K562 (cell line): ENCODE measurements at regions not wholly inside any gene's neighbourhood (a gene's known extent, or its start where the extent isn't known, plus 50 kb on each side); places are given as distances from the start of the nearest gene placed in this dataset.

Experiments
- ATAC-seq: fragments of 200-7000 bp; cut with Tn5 transposase; 3 replicates; pipeline ENCODE4 v1.9.1; 2020; ENCODE audit warnings: moderate library complexity
- BruUV-seq: library from RNA; stranded (reverse); fragments of 400-500 nt; replicated peaks from 2 replicates; lab custom pipeline; 2021; lab: Mats Ljungman, UMichigan
- CTCF ChIA-PET: fragments of 300-600 bp; formaldehyde crosslinking; extraction: SDS; loops from one replicate; lab custom pipeline; 2021; ENCODE audit warnings: low intra/inter-chr PET ratio; lab: Yijun Ruan, JAX
- POLR2A ChIA-PET: fragments of 300-600, 350-650 bp; sonication (Branson Sonifier 250); formaldehyde crosslinking; extraction: SDS; loops from one replicate; lab custom pipeline; 2021; ENCODE audit warnings: antibody characterized with exemption, inconsistent platforms; lab: Yijun Ruan, JAX
- DNase-seq, 4 experiments: peaks; one replicate each; pipeline versions ENCODE4 v3.0.0 to v3.0.0-alpha.2; 2011 to 2018; ENCODE audit warnings: low spot score in 3 of 4, mixed read lengths in 3 of 4; ENCODE audit errors: extremely low read depth in 1 of 4
- FAIRE-seq: peaks from 2 replicates; lab custom pipeline; 2011; peaks lifted over from hg19 to GRCh38; lab: Jason Lieb, UNC
- H2AFZ ChIP-seq: 2 replicates; pipeline ENCODE4 v1.6.0; 2011; ENCODE audit warnings: low read depth, low read length, control low read depth, inconsistent platforms
- H3K27ac ChIP-seq: fragments of 200-600 bp; 3 replicates; pipeline ENCODE4 v1.8.0; 2011; ENCODE audit warnings: low read depth, mild to moderate bottlenecking, control low read depth, inconsistent platforms, low read length, moderate library complexity, mixed read lengths; ENCODE audit errors: extremely low read depth
- H3K27me3 ChIP-seq, 2 experiments: fragments of 300-600 bp in 1 of 2; 2 replicates in 1 of 2; 3 replicates in 1 of 2; pipeline versions ENCODE4 v1.6.0 to v1.8.0; 2011; ENCODE audit warnings: inconsistent platforms in 2 of 2, low read length in 2 of 2, mild to moderate bottlenecking in 1 of 2, mixed read lengths in 1 of 2, moderate library complexity in 1 of 2; ENCODE audit not compliant: control insufficient read depth in 2 of 2, insufficient read depth in 2 of 2
- H3K36me3 ChIP-seq: fragments of 300-600 bp; 3 replicates; pipeline ENCODE4 v1.8.0; 2011; ENCODE audit warnings: mild to moderate bottlenecking, low read length, inconsistent platforms; ENCODE audit not compliant: control insufficient read depth, insufficient read depth
- H3K4me1 ChIP-seq, 2 experiments: fragments of 200-600 bp in 1 of 2; replicated peaks in 1 of 2; 2 replicates in 1 of 2; 3 replicates in 1 of 2; pipeline versions ENCODE4 v1.5.1 to v1.8.0; 2011; ENCODE audit warnings: inconsistent platforms in 2 of 2, low read length in 2 of 2, mild to moderate bottlenecking in 1 of 2, mixed read lengths in 1 of 2, moderate library complexity in 1 of 2; ENCODE audit not compliant: control insufficient read depth in 2 of 2, insufficient read depth in 2 of 2
- H3K4me2 ChIP-seq: 2 replicates; pipeline ENCODE4 v1.6.1; 2011; ENCODE audit warnings: low read length, control low read depth, inconsistent platforms, mixed read lengths; ENCODE audit not compliant: insufficient read depth
- H3K4me3 ChIP-seq: fragments of 200-600 bp; sonication (generic), shearing (Covaris generic); 2 replicates; pipeline ENCODE4 v1.5.1; 2016; ENCODE audit warnings: control low read depth, inconsistent platforms
- H3K79me2 ChIP-seq: fragments of 200-600 bp; 3 replicates; pipeline ENCODE4 v1.8.0; 2011; ENCODE audit warnings: low read length, inconsistent platforms; ENCODE audit not compliant: control insufficient read depth, insufficient read depth
- H3K9ac ChIP-seq, 2 experiments: 2 replicates each; pipeline versions ENCODE4 v1.6.0 to v1.6.1; 2011; ENCODE audit warnings: low read depth in 2 of 2, low read length in 2 of 2, control low read depth in 1 of 2, inconsistent platforms in 1 of 2, mild to moderate bottlenecking in 1 of 2, mixed read lengths in 1 of 2; ENCODE audit not compliant: insufficient read depth in 1 of 2
- H3K9me1 ChIP-seq: one replicate; pipeline ENCODE4 v1.6.0; 2011; ENCODE audit warnings: inconsistent platforms, mild to moderate bottlenecking, low read length, moderate library complexity; ENCODE audit not compliant: control insufficient read depth, insufficient read depth
- H3K9me3 ChIP-seq: replicated peaks from 2 replicates; pipeline ENCODE4 v1.5.1; 2011; ENCODE audit warnings: low read depth, low read length, inconsistent platforms; ENCODE audit not compliant: control insufficient read depth, insufficient read depth
- H4K20me1 ChIP-seq: replicated peaks from 2 replicates; pipeline ENCODE4 v1.6.1; 2011; ENCODE audit warnings: low read length, inconsistent platforms, mixed read lengths; ENCODE audit not compliant: control insufficient read depth, insufficient read depth
- ATF6 ChIP-seq: sonication (generic); formaldehyde crosslinking; IDR thresholded peaks from 2 replicates; pipeline ENCODE4 v1.4.0; 2020; ENCODE audit warnings: mild to moderate bottlenecking, missing genetic modification reagents
- FIP1L1 ChIP-seq: fragments of 200-400 bp; formaldehyde crosslinking; IDR thresholded peaks from 2 replicates; pipeline ENCODE4 v1.6.1; 2018; ENCODE audit warnings: mild to moderate bottlenecking, low read depth, low read length; ENCODE audit not compliant: poor library complexity, severe bottlenecking
- RBFOX2 ChIP-seq: fragments of 200-400 bp; formaldehyde crosslinking; IDR thresholded peaks from 2 replicates; pipeline ENCODE4 v1.6.1; 2017; ENCODE audit warnings: low read depth, mild to moderate bottlenecking, low read length, moderate library complexity
- WGBS: fragments of 100-300 bp; shearing (Covaris generic); methylation state at CpG from one replicate; pipeline ENCODE4 v1.1.6; 2016; ENCODE audit warnings: low coverage, mixed read lengths; ENCODE audit not compliant: insufficient coverage; ENCODE audit errors: missing lambda C conversion rate; 5-methylcytosine and 5-hydroxymethylcytosine counted together
- in situ Hi-C: fragments of 300-500 bp; cut with MboI; formaldehyde crosslinking; loops from 4 replicates; pipeline ENCODE4 v1.15.0; 2018; ENCODE audit warnings: inconsistent platforms, mixed read lengths
- intact Hi-C: fragments of 100-400 bp; cut with micrococcal nuclease; formaldehyde crosslinking; loops from 2 replicates; pipeline ENCODE4 v1.14.2; 2022

- H3K9me3 ChIP-seq = no peaks in the 10 kb centered on the region
- ChIA-PET CTCF (no interaction called here), POLR2A (interaction anchor here (0.7 kb wide), 1 partner anchor 1737 kb away, joined by 3 read pairs; no protein-coding TSS in a partner anchor)
- intact Hi-C loops = no loop called here
- in situ Hi-C loops = no loop called here
- no peak overlapping the region for H3K4me3 ChIP-seq
- WGBS = 0% methylated on average over 2 of the region's 2 CpGs
- DNase-seq (no peak), ATAC-seq (no peak)
- H3K4me2 ChIP-seq = no peak overlapping the region
- H3K27me3 ChIP-seq = no peaks in the 10 kb centered on the region
- H2AFZ ChIP-seq = no peak overlapping the region
- H3K9ac ChIP-seq = no peak overlapping the region
- H3K4me1 ChIP-seq = no peaks in the 10 kb centered on the region
- H3K79me2 ChIP-seq = no peaks in the 10 kb centered on the region
- H3K9me1 ChIP-seq = no peaks in the 10 kb centered on the region
- H3K27ac ChIP-seq = no peak overlapping the region
- no peak for TF ChIP-seq FIP1L1
- TF ChIP-seq ATF6 = no peak
- no peak for TF ChIP-seq RBFOX2
- TF ChIP-seq, all 486 proteins: peak for 0
- BruUV-seq = no TSS peak
- Histone ChIP-seq H4K20me1 (no peaks in the 10 kb centered on the region), H3K36me3 (no peaks in the 10 kb centered on the region)
- FAIRE-seq = no peak
Observed at GRCh38 chr2:226187156-226187555, 612.5 kb downstream of the IRS1 start.
